SU-DHL-6 (cell line): ENCODE measurements at regions not wholly inside any gene's neighbourhood (a gene's known extent, or its start where the extent isn't known, plus 50 kb on each side); places are given as distances from the start of the nearest gene placed in this dataset.

Experiments
- CTCF ChIP-seq: fragments of 200-600 bp; sonication (generic); IDR thresholded peaks from one replicate; pipeline ENCODE4 v1.5.1; 2017; ENCODE audit warnings: antibody characterized with exemption, mild to moderate bottlenecking, low read length, moderate library complexity; ENCODE audit not compliant: insufficient read depth, poor library complexity, severe bottlenecking
- EZH2phosphoT487 ChIP-seq: fragments of 200-600 bp; sonication (generic), shearing (Covaris generic); conservative IDR thresholded peaks from 2 replicates; pipeline ENCODE4 v1.6.1; 2018; ENCODE audit warnings: mild to moderate bottlenecking, antibody characterized with exemption, low read length, moderate library complexity, mixed read lengths

DNA sequence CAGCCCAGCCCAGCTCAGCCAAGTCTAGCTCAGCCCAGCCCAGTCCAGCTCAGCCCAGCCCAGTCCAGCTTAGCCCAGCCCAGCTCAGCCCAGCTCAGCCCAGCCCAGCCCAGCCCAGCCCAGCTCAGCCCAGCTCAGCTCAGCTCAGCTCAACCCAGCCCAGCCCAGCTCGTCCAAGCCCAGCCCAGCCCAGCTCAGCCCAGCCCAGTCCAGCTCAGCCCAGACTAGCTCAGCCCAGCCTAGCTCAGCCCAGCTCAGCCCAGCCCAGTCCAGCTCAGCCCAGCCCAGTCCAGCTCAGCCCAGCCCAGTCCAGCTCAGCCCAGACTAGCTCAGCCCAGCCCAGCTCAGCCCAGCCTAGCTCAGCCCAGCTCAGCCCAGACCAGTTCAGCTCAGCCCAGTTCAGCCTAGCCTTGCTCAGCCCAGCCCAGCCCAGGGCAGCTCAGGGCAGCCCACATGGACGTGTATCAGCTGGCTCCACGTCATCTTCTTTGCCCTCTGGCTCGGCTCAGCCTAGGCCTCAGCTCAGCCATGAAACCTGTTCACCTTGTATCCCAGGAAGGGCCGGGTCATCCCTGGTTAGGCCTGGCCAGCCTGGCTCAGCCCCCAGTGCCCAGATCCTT is 185.6 kb downstream of the TMEM121 start:
- TF ChIP-seq EZH2phosphoT487 (no peak), CTCF (no peak)
